ENCODE measurements at regions not wholly inside any gene's neighbourhood (a gene's known extent, or its start where the extent isn't known, plus 50 kb on each side); places are given as distances from the start of the nearest gene placed in this dataset.
"Not testable (repeated sequence)": the region's sequence is repeated elsewhere in the genome, so short reads cannot be mapped to it uniquely, and the experiment has no call there.

- TF ChIP-seq POLR2AphosphoS5, POLR2A (IDR thresholded peaks at IDR 0.05): not testable (repeated sequence)
These were observed 56.5 kb downstream of the RBFOX3 start for GRCh38 chr17:79554346-79554745.
